ENCODE measurements at regions not wholly inside any gene's neighbourhood (a gene's known extent, or its start where the extent isn't known, plus 50 kb on each side); places are given as distances from the start of the nearest gene placed in this dataset.

DNA sequence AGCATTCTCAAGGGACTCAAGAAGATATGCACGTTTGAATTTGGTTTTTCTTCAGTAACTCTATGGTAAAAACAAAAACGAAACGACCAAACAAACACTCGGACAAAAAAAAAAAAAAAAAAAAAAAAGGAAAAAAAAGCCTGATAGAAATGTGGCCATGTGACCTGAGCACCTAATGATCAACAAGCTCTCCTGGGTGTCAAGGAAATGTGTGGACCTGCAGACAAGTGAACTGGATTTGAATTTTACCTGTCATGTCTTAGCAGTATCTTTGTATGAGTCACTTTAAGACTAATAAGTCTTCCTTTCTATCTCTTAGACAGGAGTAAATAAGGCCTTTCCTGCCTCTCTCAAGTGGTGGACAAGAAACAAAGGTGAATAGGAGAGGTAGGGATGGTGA lies 190.6 kb upstream of the GRIA1 start:
- TF ChIP-seq POLR2A (IDR thresholded peaks at IDR 0.05) (no peak), CTCF (IDR thresholded peaks at IDR 0.05) (no peak), POLR2AphosphoS5 (IDR thresholded peaks at IDR 0.05) (no peak)
